ENCODE measurements at regions not wholly inside any gene's neighbourhood (a gene's known extent, or its start where the extent isn't known, plus 50 kb on each side); places are given as distances from the start of the nearest gene placed in this dataset.

- TF ChIP-seq, protein P1, sequence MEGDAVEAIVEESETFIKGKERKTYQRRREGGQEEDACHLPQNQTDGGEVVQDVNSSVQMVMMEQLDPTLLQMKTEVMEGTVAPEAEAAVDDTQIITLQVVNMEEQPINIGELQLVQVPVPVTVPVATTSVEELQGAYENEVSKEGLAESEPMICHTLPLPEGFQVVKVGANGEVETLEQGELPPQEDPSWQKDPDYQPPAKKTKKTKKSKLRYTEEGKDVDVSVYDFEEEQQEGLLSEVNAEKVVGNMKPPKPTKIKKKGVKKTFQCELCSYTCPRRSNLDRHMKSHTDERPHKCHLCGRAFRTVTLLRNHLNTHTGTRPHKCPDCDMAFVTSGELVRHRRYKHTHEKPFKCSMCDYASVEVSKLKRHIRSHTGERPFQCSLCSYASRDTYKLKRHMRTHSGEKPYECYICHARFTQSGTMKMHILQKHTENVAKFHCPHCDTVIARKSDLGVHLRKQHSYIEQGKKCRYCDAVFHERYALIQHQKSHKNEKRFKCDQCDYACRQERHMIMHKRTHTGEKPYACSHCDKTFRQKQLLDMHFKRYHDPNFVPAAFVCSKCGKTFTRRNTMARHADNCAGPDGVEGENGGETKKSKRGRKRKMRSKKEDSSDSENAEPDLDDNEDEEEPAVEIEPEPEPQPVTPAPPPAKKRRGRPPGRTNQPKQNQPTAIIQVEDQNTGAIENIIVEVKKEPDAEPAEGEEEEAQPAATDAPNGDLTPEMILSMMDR (IDR thresholded peaks at IDR 0.05; ENCODE audit: insufficient read depth, low read length), result no peak
- no peak for TF ChIP-seq REST (IDR thresholded peaks at IDR 0.05; ENCODE audit: insufficient replicate concordance, low read depth)
- no peak for TF ChIP-seq POLR2AphosphoS5 (IDR thresholded peaks at IDR 0.05; ENCODE audit: low read depth)
- no peak for TF ChIP-seq SPI1 (IDR thresholded peaks at IDR 0.05; ENCODE audit: borderline replicate concordance, low read depth)
Measured at GRCh38 chr4:45841791-45842190, 282.1 kb downstream of the GABRG1 start.
